NCI-H2196 (cell line): ENCODE measurements at regions not wholly inside any gene's neighbourhood (a gene's known extent, or its start where the extent isn't known, plus 50 kb on each side); places are given as distances from the start of the nearest gene placed in this dataset.

ENCODE experiments used
- DNase-seq: peaks from one replicate; lab custom pipeline; 2025; ENCODE audit not compliant: unreplicated experiment; lab: John Stamatoyannopoulos, UW

DNA sequence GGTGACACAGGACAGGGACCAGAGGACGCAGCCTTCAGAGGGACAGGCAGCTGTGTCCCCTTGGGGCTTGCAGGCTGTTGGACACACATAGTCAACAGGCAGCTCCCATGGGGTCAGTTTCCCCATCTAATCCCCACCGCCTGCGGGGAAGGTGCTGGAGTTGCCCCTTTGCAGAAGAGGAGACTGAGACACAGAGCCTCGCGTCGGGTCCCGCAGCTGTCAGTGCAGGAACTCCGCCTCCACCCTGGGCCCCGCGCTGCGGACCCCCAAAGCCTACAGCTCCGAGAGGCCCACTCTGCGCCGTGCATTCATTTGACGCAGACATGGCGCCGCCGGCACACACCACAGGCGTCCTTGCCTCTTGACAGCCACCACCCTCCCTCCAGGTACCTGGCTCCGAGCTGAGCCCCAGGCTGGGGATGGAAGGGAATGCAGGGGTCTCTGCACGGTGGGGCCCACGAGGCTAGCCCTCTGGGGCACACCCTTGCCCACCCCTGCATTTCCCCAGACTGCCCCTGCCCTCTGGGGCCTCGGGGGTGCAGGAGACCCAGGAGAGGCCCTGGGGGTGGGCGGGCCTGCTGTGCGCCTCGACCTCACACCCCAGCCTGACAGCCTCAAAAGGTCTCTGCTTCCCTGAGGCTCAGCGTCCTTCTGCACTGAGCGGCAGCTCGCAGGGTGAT is 88.5 kb upstream of the ACTRT2 start:
- no peak for DNase-seq

- DNase-seq: no peak
Observed at GRCh38 chr1:2933431-2934155, 87.7 kb upstream of the ACTRT2 start.

DNA sequence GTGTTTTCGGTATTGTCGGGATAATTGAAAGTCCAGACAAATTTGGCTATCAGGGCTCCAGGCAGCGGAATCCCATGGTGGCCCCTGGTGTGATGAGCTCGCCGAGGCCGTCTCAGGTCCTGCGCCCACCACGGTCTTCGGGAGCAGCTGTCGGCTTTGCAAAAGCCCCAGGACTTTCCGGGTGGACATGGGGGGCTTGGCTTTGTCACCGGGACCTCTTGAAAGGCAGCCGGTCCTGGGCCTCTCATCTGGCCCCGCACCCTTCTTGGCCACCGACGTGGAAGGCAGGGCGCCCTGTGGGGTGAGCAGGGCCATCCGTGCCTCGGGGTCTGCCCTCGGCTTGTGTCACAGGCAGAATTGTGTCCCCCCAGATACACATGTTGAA is 87.1 kb upstream of the ACTRT2 start:
- no peak for DNase-seq

GRCh38 chr1:2934642-2935081 is 86.6 kb upstream of the ACTRT2 start:
- DNase-seq: no peak

GRCh38 chr1:2935184-2935583 is 86.1 kb upstream of the ACTRT2 start:
- no peak for DNase-seq

DNA sequence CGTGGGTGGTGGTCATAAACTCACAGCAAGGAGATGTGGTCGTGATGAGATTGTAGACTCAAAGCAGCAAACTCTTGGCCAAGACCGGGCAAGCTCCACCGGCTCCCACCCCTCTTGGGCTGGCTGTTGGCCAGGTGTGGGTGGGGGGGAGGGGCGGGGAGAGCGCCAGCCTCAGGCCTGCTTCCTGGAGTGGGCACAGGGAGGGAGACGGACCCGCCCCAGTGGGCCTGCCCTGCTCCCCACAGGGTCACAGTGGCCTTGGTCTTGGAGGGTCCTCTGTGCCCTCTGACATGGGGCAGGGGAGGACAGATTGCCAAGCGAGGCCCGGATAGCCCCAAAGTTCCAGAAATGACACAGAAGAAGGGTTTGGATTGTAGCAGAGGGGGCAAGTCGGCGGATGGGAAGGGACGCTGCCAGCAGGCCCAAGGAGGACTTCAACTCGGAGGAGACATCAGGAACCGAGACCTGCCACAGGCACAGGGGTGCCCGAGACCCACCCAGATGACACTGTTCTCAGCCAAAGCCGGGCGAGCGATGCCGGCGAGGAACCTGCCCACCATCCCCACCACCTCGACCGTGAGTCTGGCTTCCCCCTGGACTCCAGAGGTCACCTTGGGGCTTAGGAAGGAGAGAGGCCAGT is 85.4 kb upstream of the ACTRT2 start:
- no peak for DNase-seq

DNA sequence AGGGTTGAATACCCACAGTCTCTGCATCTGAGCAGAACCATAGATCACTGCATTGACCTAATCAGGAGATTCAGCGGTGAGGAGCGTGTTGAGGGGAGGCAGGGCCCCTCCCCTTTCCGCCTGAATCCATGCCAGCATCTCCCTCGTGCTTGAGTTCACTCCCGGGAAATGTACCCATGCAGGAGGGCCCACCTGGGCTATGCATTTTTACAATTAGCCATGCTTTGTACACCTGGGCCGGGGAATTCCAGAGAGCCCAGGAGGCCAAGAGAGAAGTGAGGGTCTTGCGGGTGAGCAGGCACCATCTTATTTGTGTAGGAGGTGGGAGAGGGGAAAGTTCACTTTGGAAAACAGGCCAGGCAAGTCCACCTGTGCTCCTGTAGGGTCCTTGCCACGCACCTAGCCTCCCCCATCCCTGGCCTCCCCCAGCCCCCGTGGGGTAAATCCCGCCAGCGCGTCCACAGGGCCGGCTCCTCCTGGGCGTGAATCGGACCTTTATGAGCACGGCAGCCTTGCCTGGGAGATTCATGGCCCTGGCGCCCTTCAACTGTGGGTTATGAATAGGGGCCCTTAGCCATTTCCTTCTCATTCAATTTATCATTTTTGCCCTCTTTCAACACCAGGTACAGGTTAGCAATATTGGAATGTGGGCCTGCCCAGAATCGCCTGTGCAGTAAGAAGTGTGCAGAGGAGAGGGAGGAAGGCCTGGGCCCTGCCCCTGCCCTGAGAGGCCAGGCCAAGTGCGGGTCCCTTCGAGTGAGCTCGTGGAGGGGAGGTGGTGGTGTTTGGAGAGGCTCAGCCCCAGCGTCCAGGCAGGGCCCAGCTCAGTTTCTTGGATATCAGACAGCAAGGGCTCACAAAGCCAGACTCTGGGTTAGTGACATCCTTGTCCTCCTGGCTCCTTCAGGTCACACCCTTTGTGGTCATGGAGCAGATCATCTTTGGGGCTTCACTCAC is 84.4 kb upstream of the ACTRT2 start:
- no peak for DNase-seq

- no peak for DNase-seq
Observed at GRCh38 chr1:2937805-2938204, 83.5 kb upstream of the ACTRT2 start.

- no peak for DNase-seq
Observed at GRCh38 chr1:2939041-2939552, 82.2 kb upstream of the ACTRT2 start.

DNA sequence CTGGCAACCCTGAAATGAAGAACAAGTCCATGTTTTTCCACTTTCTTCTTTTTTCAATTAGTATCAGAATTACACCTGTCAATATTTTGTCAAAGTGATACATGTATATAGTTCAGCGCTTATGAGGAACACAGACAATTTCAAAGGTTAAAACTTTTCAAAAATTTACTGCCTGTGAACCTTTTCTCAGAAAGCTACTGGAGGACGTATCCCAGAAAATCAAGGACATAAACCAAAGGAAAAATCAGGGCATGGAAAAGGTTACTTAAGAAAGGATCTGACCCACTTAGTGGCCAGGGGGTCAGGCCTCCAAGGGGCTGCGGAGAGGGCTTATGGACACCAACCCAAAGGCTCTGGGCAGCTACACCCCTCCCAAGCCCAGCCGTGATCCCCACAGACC is 81.1 kb upstream of the ACTRT2 start:
- DNase-seq: no peak

GRCh38 chr1:2941040-2941439 is 80.2 kb upstream of the ACTRT2 start:
- DNase-seq: no peak

- DNase-seq: no peak
Observed at GRCh38 chr1:2941907-2942306, 79.4 kb upstream of the ACTRT2 start.

- no peak for DNase-seq
Observed at GRCh38 chr1:2942410-2942809, 78.9 kb upstream of the ACTRT2 start.

DNA sequence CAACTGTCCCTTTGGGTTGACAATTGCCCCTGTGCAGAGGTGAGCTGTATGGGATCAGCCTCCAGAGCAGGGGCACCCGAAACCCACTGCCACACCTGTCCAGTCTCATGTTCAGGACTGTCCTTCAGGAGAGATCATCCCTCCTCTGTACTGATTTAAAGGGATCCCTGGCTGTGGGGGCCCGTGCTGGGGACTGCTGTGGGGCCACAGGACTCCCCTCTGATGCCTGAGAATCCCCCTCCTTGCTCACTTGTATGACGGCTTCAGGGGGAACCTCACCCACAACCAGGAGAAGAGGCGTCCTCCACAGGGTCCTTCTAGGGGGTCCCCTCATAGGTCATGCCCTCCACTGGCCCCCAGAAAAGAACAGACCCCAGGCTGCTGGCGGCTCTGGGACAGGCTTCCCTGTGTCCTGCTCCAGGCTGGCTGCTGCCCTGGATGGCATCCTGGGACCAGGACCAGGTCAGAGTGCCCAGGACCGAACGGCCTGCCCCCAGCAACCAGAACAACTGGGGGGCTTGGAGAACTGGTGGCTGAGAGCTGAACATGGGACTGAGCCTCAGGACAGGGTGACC is 77.5 kb upstream of the ACTRT2 start:
- DNase-seq: no peak

DNA sequence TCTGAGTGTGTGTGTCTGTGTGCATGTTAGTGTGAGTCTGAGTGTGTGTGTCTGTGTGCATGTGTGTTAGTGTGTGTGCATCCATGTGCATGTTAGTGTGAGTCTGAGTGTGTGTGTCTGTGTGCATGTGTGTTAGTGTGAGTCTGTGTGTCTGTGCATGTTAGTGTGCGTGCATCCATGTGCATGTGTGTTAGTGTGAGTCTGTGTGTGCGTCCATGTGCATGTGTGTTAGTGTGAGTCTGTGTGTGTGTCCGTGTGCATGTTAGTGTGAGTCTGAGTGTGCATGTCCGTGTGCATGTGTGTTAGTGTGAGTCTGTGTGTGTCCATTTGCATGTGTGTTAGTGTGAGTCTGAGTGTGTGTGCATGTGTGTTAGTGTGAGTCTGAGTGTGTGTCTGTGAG is 76.6 kb upstream of the ACTRT2 start:
- no peak for DNase-seq

GRCh38 chr1:2945821-2946231 is 75.4 kb upstream of the ACTRT2 start:
- DNase-seq: no peak

GRCh38 chr1:2946291-2946690 is 75.0 kb upstream of the ACTRT2 start:
- DNase-seq: no peak

DNA sequence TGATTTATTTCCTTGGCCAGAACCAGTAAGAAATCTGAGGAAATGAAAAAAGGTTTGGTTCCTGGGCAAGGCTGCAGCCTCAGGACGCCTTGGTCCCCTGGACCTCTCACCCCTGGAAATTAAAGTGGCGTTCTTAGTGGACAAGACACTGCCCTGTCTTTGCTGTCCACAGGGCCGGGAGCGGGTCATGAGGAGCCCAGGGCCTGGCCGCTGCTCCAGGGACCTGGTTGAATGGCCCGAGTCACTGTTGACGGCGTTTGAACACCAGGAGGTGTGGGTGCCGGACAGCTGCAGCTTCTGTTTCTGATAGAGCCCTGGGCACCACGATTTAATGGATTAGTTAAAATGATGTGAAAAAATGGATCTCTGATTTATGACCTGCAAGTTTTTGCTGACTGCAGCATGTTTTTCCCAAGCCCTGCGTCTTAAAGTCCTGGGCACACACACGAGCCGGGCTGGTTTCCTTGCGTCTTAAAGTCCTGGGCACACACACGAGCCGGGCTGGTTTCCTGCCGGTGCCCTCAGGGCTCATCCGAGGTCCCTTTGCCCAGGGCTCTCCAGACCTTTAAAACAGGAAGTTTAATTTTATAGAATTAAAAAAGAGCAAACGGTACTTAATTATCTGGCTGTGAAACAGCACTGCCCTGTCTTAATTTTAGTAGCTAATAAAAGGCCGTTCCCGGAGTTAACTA is 74.1 kb upstream of the ACTRT2 start:
- DNase-seq: no peak

DNA sequence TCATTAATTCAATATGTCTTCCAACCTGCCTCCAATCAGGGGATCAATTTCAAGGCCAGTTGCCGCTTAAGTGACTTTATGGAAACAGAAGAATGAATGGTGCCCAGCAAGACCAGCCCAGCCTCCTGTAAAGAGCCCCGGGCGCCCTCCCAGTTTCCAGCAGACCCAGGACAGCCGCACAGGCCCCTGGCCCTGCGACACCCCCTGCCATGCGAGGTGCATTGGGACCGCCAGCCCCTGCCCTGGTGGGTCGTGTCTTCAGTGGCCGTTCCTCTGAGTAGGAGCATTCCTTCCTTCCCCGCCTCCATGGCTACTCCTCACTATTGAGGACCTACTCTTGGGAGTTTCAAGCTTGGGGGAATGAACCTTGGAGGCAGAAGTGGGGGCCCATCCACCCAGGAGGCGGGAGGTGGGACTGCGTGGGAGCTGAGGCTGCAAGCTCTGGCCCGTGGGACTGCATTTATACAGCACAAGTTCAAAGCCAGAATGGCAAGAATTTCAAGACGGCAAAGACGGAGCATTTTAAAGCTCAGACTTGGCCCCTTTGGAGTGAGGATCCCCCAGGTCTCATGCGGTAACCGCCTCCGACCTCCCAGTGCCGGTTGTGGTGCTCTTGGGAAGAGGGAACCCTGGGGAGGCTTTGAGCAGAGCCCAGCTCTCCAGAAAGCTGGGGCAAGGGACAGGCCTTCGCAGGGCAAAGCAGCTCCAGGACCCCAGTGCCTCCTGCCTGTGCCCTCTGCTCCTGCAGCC is 73.1 kb upstream of the ACTRT2 start:
- DNase-seq: no peak
